GM18951 (cell line): ENCODE measurements at regions not wholly inside any gene's neighbourhood (a gene's known extent, or its start where the extent isn't known, plus 50 kb on each side); places are given as distances from the start of the nearest gene placed in this dataset.

Source experiments
- POLR2A ChIP-seq: IDR thresholded peaks from 4 replicates; pipeline ENCODE4 v1.6.1; 2011; ENCODE audit warnings: mild to moderate bottlenecking; ENCODE audit not compliant: insufficient read length, insufficient read depth; ENCODE audit errors: extremely low read depth
- in situ Hi-C: fragments of 300-500 bp; cut with MboI; formaldehyde crosslinking; loops from one replicate; pipeline ENCODE4 v1.12.0; 2022; ENCODE audit warnings: low sequenced_read_pairs, mixed read lengths, inconsistent platforms; ENCODE audit not compliant: unreplicated experiment

DNA sequence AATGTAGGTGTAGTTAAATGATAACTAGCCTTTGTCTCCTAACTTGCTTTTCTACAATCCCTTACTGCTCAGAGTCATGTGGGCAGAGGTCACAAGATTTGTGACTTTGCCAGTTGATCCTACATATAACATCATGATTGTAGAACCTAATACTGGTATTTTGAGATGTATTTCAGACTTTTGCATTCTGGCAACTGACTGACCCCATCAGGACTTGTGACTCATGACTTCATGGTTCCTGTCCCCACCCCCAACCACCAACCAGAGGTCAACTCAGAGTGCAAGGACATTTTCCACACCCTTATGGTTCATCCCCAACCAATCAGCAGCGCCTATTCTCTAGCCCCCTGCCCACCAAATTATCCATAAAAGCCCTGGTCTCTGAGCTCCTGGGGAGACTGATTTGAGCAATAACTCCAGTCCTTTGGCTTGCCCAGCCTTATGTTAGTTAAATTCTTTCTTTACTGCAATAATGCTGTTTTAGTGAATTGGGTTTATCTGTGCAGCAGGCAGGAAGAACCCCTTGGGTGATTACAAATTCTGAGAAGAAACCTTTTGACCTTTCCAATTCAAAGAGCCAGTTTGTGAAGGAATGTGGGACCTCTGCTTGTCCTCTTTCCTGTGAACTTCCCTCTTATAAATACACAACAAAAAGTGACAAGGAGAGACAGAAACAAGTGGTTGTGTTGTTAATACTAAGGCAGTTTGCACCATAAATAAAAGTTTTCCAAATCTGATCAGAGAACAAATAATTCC, 588.7 kb downstream of the UTRN start:
- in situ Hi-C loops = no loop called here

DNA sequence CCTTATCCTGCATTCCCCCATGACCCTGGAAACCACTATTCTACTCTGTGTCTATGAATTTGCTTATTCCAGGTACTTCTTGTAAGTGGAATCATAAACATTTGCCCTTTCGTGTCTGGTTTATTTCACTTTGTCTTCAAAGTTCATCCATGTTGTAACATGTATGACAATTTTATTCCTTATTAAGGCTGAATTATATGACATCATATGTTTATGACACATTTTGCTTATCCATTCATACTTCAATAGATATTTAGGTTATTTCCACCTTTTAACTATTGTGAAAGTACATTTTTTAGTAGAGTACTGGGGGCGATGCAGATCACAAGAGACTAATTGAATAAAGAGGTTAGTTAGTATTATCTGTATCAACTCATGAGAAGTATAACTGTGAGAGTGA, 591.6 kb downstream of the UTRN start:
- no peak for TF ChIP-seq POLR2A
- in situ Hi-C loops = no loop called here

More for the DNA sequence above, 588.7 kb downstream of the UTRN start:
- TF ChIP-seq POLR2A = no peak

DNA sequence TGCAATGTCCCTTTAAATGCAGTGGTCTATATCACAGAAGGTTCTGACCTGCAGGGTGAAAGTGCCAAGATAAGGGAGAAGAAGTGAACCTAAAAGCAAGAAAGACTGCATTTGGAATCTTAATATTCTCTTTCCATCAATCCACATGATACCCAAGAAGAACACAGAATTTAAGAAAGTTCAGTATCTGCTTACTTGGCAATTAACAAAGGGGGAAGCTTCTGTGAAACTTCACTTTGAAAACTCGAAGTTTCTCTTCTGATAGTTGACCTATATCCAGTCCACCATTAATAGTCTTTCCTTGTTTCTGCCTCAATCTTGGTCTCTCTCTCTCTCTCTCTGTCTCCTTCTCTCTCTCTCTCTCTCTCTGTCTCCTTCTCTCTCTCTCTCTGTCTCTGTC, 592.0 kb downstream of the UTRN start:
- in situ Hi-C loops = no loop called here
- no peak for TF ChIP-seq POLR2A

DNA sequence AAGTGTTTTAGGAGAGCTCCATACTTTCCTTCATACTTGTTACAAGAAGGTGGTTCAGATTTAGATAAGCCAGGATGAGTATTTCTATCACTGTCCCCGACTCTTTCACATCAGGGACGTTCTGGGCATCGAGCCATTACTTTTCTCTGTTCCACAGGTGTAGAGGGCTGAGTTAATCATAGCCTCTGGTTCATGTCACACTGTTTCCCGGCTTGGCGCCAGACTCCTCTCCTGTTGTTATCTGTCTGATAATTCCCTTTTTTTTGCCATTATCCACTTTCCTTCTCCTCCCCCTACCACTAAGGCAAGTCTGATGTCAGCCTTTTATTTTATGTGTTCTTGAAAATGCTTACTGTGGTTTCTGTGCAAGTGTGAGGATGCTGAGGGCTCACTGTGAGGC, 593.4 kb downstream of the UTRN start:
- TF ChIP-seq POLR2A = no peak
- in situ Hi-C loops = no loop called here

DNA sequence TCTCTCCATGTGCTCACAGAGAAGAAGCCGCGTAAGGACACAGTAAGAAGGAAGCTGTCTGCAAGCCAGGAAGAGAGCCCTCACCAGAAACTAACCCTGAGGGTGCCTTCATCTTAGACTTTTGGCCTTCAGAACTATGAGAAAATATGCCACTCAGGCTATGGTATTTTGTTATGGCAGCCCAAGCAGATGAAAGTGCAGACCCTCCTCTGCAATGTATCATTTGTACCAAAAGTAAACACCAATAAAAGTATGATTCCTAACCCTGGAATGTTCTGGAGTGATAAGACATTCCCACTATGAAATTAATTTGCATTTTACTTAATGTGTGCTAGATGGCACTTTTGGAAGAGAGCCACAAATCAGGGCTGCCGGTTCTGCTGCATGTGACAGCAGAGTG, 594.3 kb downstream of the UTRN start:
- in situ Hi-C loops = no loop called here
- no peak for TF ChIP-seq POLR2A

DNA sequence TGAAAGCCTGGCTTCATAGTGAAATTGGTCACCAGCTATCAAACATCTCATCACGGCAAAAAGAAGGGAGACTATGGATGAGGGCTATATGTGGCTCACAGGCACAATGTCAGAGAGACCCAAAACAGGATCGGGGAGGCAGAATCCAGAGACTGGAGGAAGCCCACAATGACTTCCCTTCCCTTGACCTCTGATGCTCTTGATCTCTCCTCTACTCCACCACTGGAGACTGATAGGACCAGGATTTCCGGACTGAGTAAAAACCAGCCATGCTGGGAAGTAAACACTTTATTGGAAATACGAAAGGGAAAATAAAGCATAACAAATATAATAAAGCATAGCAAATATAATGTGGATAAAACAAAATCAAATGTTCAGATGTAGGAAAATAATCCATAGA, 597.3 kb downstream of the UTRN start:
- no peak for TF ChIP-seq POLR2A
- in situ Hi-C loops = no loop called here

DNA sequence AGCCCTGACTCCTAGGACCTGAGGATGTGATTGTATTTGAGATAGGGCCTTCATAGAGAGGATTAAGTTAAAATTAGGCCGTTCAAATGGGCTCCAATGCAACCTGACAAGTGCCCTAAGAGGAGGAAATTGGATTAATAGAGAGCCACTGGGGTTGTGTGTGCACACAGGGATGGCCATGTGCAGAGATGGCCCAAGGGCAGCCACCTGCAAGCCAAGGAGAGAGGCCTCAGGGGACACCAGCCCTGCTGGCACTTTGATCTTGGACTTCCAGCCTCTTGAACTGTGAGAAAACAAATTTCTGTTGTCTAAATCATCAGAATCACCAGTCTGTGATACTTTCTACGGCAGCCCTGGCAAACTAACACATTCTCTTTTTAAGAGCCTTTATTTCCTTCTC, 598.8 kb downstream of the UTRN start:
- in situ Hi-C loops = no loop called here
- no peak for TF ChIP-seq POLR2A

DNA sequence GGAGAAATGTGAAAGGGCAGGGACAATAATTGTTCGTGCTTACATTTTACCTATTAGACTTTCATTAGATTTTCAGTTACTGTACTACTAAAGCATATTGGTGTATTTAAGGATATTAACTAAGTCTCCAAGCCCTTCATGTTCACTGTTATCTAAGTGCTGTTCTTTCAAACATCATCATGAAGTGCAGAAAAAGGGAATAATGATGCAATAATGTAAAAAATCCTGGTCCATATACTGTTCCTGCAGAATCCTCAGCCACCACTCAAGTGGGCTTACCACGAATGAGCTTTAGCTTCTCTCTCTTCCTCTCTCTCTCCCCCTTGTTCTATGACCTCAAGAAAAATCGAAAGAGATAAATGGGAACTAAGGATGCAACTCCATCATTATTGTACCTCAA, 600.7 kb downstream of the UTRN start:
- in situ Hi-C loops = no loop called here
- no peak for TF ChIP-seq POLR2A

DNA sequence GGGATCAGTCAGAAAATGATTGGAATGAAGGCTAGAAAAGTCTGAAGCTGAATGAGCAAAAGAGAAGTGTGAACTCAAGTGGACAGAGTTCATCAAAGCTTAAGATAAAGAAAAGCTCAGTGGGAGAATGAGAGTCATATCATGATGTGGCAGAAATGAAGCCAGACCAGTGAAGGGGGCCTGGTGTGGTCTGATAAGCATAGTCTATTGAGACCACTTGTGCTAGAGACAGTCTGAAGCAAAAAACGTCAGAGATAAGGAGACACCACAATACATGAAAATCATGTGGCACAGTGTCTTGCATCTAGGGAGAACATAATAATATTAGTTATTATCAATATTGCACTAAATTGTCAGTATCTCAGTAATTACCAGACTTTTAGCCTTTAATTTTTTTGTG, 601.5 kb downstream of the UTRN start:
- in situ Hi-C loops = no loop called here
- no peak for TF ChIP-seq POLR2A

DNA sequence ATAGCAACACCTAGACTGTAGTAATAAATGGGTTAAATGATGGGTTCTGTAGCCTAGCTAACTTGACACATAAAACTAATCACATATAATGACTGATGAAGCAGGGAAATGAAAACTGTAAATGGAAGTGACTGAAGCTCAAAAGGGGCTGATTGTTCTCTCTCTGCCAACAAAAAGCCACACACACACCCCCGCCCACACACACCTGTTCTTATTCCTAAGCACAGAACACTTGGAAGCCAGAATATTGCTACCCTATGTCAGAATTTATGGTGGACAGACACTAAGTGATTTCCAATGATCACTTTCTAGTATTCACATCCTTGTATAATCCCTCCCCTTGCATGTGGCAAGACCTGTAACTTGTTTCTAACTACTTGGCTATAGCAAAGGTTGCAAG, 603.5 kb downstream of the UTRN start:
- no peak for TF ChIP-seq POLR2A
- in situ Hi-C loops = no loop called here

DNA sequence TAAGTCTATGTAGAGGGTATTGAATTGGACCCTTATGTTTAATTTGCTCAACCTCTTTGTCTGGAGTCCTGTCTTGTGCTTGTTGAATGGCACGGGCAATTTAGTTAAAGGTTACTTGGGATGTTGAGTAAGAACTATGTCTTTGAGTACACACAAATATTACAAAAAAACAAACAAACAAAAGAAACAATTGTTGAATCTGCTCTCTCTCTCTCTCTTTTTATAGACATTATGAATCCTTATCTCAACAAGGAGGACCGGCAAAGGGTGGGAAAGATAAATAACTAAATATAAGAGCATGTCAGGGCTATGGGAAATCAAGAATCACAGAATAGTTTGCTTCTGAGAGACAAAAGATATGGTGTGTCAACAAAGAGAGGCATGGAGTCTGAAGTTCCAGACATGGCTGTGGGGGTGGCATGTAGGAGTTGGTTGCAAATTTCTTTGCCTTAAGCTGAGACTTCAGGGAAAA, 608.6 kb downstream of the UTRN start:
- in situ Hi-C loops = no loop called here
- no peak for TF ChIP-seq POLR2A

DNA sequence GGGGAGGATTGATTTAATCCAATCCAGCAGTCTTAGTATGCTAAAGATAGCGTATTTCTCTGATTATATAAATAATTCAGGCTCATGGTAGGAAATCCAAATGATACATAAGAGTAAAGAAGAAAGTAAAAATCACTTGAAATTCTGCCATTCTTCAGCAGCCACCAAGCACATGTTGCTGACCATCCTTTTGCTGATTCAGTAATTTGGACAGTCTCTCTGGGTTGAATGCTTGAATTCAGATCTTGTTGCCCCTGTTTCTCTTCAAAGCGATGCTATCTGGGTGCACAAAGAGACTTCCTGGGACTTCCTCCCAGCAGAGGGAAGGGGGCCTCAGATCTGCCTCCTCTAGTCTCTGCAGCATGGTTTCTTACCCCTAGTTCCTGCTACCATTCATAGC, 609.1 kb downstream of the UTRN start:
- TF ChIP-seq POLR2A = no peak
- in situ Hi-C loops = no loop called here

DNA sequence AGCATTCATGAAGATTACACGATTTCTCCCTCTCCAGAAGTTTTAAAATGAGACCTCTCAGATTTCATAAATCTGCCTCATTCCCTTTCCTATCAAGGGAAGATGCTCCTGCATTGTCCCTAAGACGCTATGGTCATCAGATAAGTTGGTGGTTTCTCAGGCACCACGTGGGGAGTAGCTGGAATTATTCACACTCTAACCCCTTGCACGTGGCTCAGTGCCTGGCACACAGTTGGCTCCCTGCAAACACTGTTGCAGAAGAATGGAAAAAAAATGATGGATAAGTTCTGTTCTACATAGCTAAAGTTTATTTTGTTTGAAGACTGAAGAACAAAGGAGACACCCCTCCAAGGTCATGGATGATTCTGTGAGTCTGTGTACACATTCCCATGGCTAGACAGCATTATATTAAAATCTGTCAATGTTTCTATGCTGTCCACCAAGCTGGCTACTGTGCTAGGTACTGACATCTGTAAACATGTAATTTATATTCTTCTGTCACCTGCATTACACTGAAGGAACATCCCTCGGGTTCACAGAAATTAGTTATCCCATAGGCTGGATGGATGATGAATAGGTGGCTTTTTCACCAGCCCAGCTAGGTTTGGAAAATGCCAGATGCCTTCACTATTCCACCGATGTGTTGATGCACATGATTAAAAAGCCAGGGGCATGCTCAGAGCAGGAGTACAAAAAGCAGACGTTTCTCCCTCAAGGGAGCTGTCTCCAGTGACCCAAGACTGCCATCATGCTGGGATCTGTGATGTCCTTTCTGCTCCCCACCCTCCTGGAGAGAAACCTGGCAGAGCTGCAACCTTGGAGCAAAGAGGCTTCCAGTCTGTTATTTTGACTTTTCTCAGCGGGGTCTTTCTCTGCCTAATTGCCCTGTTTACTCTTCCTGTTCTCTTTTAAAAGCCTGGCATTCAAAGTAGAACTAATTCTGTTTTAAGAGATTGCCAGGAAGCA, 610.5 kb downstream of the UTRN start:
- in situ Hi-C loops = no loop called here
- TF ChIP-seq POLR2A = no peak

DNA sequence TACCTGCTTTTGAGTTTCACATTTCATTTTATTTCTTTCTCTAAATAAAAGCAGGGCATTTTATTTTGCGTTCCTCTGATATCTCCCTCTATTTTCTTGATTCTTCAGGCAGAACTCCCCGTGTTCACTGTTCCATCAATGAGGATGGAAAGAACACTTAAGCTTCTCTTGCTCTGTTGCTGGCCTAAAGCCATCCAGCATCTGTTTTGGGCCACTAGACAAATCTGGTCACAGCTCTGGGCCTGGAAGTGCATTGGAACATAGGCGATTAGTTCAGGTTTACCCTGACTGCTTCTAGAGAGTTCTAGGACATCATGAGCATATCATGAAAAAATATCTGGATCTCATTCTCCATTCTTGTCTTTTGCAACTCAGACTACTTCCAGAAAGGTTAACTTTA, 611.2 kb downstream of the UTRN start:
- no peak for TF ChIP-seq POLR2A

More for the DNA sequence above, 611.2 kb downstream of the UTRN start:
- in situ Hi-C loops = no loop called here
